OCI-LY3 (cell line): ENCODE measurements at regions not wholly inside any gene's neighbourhood (a gene's known extent, or its start where the extent isn't known, plus 50 kb on each side); places are given as distances from the start of the nearest gene placed in this dataset.

ENCODE experiments used
- EZH2phosphoT487 ChIP-seq: fragments of 200-600 bp; shearing (Covaris generic); IDR thresholded peaks from 2 replicates; pipeline ENCODE4 v1.6.1; 2018; ENCODE audit warnings: antibody characterized with exemption, mixed run types, low read depth
- TF ChIP-seq, protein P1 (sequence below): fragments of 200-600, 300-600 bp; sonication (generic); IDR thresholded peaks from 2 replicates; pipeline ENCODE4 v1.5.1; 2014; ENCODE audit warnings: antibody characterized with exemption, low read length, low read depth

DNA sequence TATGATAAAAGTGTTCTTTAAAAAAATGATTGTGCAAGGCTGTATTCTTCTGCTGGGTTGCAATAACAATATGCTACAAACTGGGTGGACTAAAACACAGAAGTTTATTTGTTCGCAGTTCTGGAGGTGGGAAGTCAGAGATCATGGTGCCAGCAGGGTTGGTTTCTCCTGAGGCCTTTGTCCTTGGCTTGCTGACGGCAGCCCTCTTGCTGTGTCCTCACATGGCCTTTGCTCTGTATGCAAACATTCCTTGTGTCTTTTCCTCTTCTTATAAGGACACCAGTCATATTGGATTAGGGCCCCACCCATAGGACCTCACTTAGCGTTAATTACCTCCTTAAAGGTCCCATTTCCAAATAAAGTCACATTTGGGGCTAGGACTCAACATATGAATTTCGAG, 220.4 kb downstream of the SAMD5 start:
- TF ChIP-seq, protein P1, sequence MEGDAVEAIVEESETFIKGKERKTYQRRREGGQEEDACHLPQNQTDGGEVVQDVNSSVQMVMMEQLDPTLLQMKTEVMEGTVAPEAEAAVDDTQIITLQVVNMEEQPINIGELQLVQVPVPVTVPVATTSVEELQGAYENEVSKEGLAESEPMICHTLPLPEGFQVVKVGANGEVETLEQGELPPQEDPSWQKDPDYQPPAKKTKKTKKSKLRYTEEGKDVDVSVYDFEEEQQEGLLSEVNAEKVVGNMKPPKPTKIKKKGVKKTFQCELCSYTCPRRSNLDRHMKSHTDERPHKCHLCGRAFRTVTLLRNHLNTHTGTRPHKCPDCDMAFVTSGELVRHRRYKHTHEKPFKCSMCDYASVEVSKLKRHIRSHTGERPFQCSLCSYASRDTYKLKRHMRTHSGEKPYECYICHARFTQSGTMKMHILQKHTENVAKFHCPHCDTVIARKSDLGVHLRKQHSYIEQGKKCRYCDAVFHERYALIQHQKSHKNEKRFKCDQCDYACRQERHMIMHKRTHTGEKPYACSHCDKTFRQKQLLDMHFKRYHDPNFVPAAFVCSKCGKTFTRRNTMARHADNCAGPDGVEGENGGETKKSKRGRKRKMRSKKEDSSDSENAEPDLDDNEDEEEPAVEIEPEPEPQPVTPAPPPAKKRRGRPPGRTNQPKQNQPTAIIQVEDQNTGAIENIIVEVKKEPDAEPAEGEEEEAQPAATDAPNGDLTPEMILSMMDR = no peak
- TF ChIP-seq EZH2phosphoT487 = no peak
